Endothelial cell of umbilical vein (primary cell): ENCODE measurements at regions not wholly inside any gene's neighbourhood (a gene's known extent, or its start where the extent isn't known, plus 50 kb on each side); places are given as distances from the start of the nearest gene placed in this dataset.
A peak's percentile ranks its signal among the peaks of the same experiment; 100 is the strongest.

Source experiments
- BruUV-seq: library from RNA; stranded (reverse); fragments of 400-500 nt; replicated peaks from 2 replicates; lab custom pipeline; 2021; lab: Mats Ljungman, UMichigan
- CTCF ChIA-PET: fragments of 300-600, 350-600 bp; sonication (Branson Sonifier 250); formaldehyde crosslinking; loops from one replicate; lab custom pipeline; 2021; ENCODE audit warnings: antibody characterized with exemption, inconsistent platforms; lab: Charles Lee
- POLR2A ChIA-PET: fragments of 300-600, 350-600 bp; sonication (Branson Sonifier 250); formaldehyde crosslinking; loops from one replicate; lab custom pipeline; 2021; ENCODE audit warnings: antibody characterized with exemption, inconsistent platforms; lab: Charles Lee
- DNase-seq: peaks from one replicate; pipeline ENCODE4 v3.0.0-alpha.2; 2011; ENCODE audit warnings: low read depth, low spot score
- FAIRE-seq: peaks from 2 replicates; lab custom pipeline; 2011; peaks lifted over from hg19 to GRCh38; lab: Jason Lieb, UNC
- H2AFZ ChIP-seq: 2 replicates; pipeline ENCODE4 v1.6.0; 2012; ENCODE audit warnings: low read depth, low read length, control low read depth, inconsistent platforms
- H3K27ac ChIP-seq: 2 replicates; pipeline ENCODE4 v1.5.1; 2011; ENCODE audit warnings: low read depth, mild to moderate bottlenecking, control low read depth, low read length, moderate library complexity; ENCODE audit not compliant: insufficient read depth
- H3K27me3 ChIP-seq, 2 experiments: 2 replicates each; pipeline versions ENCODE4 v1.6.0 to v1.6.1; 2011; ENCODE audit warnings: low read length in 2 of 2, mixed read lengths in 1 of 2; ENCODE audit not compliant: control insufficient read depth in 2 of 2, insufficient read depth in 2 of 2
- H3K36me3 ChIP-seq, 2 experiments: 2 replicates in 1 of 2; 3 replicates in 1 of 2; pipeline ENCODE4 v1.5.1; 2011; ENCODE audit warnings: low read length in 2 of 2, mild to moderate bottlenecking in 1 of 2, moderate library complexity in 1 of 2; ENCODE audit not compliant: control insufficient read depth in 2 of 2, insufficient read depth in 2 of 2; ENCODE audit errors: extremely low read depth in 1 of 2
- H3K4me1 ChIP-seq: 3 replicates; pipeline ENCODE4 v1.5.1; 2011; ENCODE audit warnings: mild to moderate bottlenecking, low read length; ENCODE audit not compliant: control insufficient read depth, insufficient read depth; ENCODE audit errors: extremely low read depth
- H3K4me2 ChIP-seq: 2 replicates; pipeline ENCODE4 v1.6.1; 2011; ENCODE audit warnings: low read length, control low read depth, mixed read lengths; ENCODE audit not compliant: insufficient read depth
- H3K4me3 ChIP-seq, 3 experiments: fragments of 200-600 bp in 1 of 3; sonication (generic), shearing (Covaris generic) in 1 of 3; replicated peaks in 1 of 3; 2 replicates each; pipeline ENCODE4 v1.5.1; 2011 to 2016; ENCODE audit warnings: control low read depth in 3 of 3, low read length in 3 of 3, mild to moderate bottlenecking in 2 of 3, inconsistent platforms in 1 of 3, low read depth in 1 of 3, moderate library complexity in 1 of 3; ENCODE audit not compliant: insufficient read depth in 1 of 3
- H3K79me2 ChIP-seq: 2 replicates; pipeline ENCODE4 v1.6.0; 2012; ENCODE audit warnings: low read length, inconsistent platforms; ENCODE audit not compliant: control insufficient read depth, insufficient read depth
- H3K9ac ChIP-seq: replicated peaks from 2 replicates; pipeline ENCODE3; 2011; ENCODE audit warnings: low read length, control low read depth; ENCODE audit not compliant: insufficient read depth; ENCODE audit errors: extremely low read depth
- H3K9me1 ChIP-seq: replicated peaks from 3 replicates; pipeline ENCODE4 v1.6.0; 2011; ENCODE audit warnings: mild to moderate bottlenecking, low read length; ENCODE audit not compliant: control insufficient read depth, insufficient read depth; ENCODE audit errors: extremely low read depth
- H3K9me3 ChIP-seq: replicated peaks from 2 replicates; pipeline ENCODE4 v1.5.1; 2012; ENCODE audit warnings: low read length, inconsistent platforms; ENCODE audit not compliant: control insufficient read depth, insufficient read depth
- H4K20me1 ChIP-seq: replicated peaks from 2 replicates; pipeline ENCODE3; 2011; ENCODE audit warnings: mild to moderate bottlenecking, low read length; ENCODE audit not compliant: control insufficient read depth, insufficient read depth; ENCODE audit errors: extremely low read depth
- CTCF ChIP-seq, 2 donors: IDR thresholded peaks; 1 replicate in 1 of 2; 2 replicates in 1 of 2; pipeline ENCODE4 v1.5.1; 2011; ENCODE audit warnings: low read length in 2 of 2, mild to moderate bottlenecking in 2 of 2, moderate library complexity in 2 of 2, control low read depth in 1 of 2, inconsistent platforms in 1 of 2, low read depth in 1 of 2; ENCODE audit not compliant: insufficient read depth in 1 of 2; ENCODE audit errors: extremely low read depth in 1 of 2
- EZH2 ChIP-seq: IDR thresholded peaks from 2 replicates; pipeline ENCODE4 v1.6.1; 2012; ENCODE audit warnings: borderline replicate concordance, low read depth, mild to moderate bottlenecking, moderate library complexity, low read length, inconsistent platforms; ENCODE audit not compliant: severe bottlenecking
- FOS ChIP-seq: IDR thresholded peaks from 2 replicates; pipeline ENCODE4 v1.6.1; 2011; ENCODE audit warnings: mild to moderate bottlenecking, low read length, moderate library complexity, borderline replicate concordance; ENCODE audit not compliant: insufficient read depth
- GATA2 ChIP-seq: IDR thresholded peaks from 2 replicates; pipeline ENCODE4 v1.7.0; 2011; ENCODE audit warnings: low read depth, mild to moderate bottlenecking, moderate library complexity, mixed read lengths, low read length; ENCODE audit not compliant: insufficient read length, insufficient read depth
- JUN ChIP-seq: IDR thresholded peaks from 2 replicates; pipeline ENCODE4 v1.6.1; 2011; ENCODE audit warnings: borderline replicate concordance, low read depth; ENCODE audit not compliant: insufficient read length, insufficient read depth
- MAX ChIP-seq: IDR thresholded peaks from 2 replicates; pipeline ENCODE4 v1.6.1; 2011; ENCODE audit not compliant: insufficient read depth, insufficient read length
- MYC ChIP-seq: IDR thresholded peaks from one replicate; pipeline ENCODE4 v1.6.1; 2011; ENCODE audit warnings: mild to moderate bottlenecking, low read depth, low read length
- POLR2A ChIP-seq: IDR thresholded peaks from 2 replicates; pipeline ENCODE4 v1.6.1; 2012; ENCODE audit warnings: low read depth, mild to moderate bottlenecking, control low read depth, low read length
- POLR2AphosphoS5 ChIP-seq: IDR thresholded peaks from 2 replicates; pipeline ENCODE4 v1.6.1; 2012; ENCODE audit warnings: low read depth, mild to moderate bottlenecking, control low read depth, low read length, moderate library complexity; ENCODE audit not compliant: insufficient read depth
- dilution Hi-C: fragments of 300-500 bp; cut with MboI; formaldehyde crosslinking; loops from one replicate; pipeline ENCODE4 v1.15.0; 2019; ENCODE audit warnings: low sequenced_read_pairs; ENCODE audit not compliant: extremely low pct_ligation_motif_present
- intact Hi-C: fragments of 100-400 bp; cut with micrococcal nuclease; formaldehyde crosslinking; loops from one replicate; pipeline ENCODE4 v1.10.0; 2022

- H3K27me3 ChIP-seq, result no peaks in the 10 kb centered on the region
- CTCF ChIA-PET, result no interaction called here
- no peak overlapping the region for H2AFZ ChIP-seq
- dilution Hi-C loops, result no loop called here
- no peaks in the 10 kb centered on the region for H3K9me1 ChIP-seq
- H4K20me1 ChIP-seq, result no peaks in the 10 kb centered on the region
- H3K27ac ChIP-seq, result no peak overlapping the region
- POLR2A ChIA-PET, result no interaction called here
- no peak overlapping the region for H3K4me3 ChIP-seq
- no peak overlapping the region for H3K4me2 ChIP-seq
- H3K9ac ChIP-seq, result no peak overlapping the region
- intact Hi-C loops, result no loop called here
- peak; percentile 33 for FAIRE-seq
- TF ChIP-seq JUN (no peak), POLR2AphosphoS5 (no peak), GATA2 (no peak), MAX (no peak), MYC (no peak), CTCF (IDR thresholded peaks at IDR 0.05; ENCODE audit: extremely low read depth in 1 of 2, insufficient read depth in 1 of 2, low read depth in 1 of 2, low read length in 2 of 2) (no peak), POLR2A (no peak), EZH2 (no peak), FOS (no peak)
- H3K79me2 ChIP-seq, result no peaks in the 10 kb centered on the region
- no peaks in the 10 kb centered on the region for H3K4me1 ChIP-seq
- no peaks in the 10 kb centered on the region for H3K36me3 ChIP-seq
- BruUV-seq, result no TSS peak
- no peak for DNase-seq
- H3K9me3 ChIP-seq, result no peaks in the 10 kb centered on the region
Measured at GRCh38 chr2:16290311-16291020, 350.1 kb downstream of the MYCN start.
